Common myeloid progenitor, CD34-positive (primary cell): ENCODE measurements at regions not wholly inside any gene's neighbourhood (a gene's known extent, or its start where the extent isn't known, plus 50 kb on each side); places are given as distances from the start of the nearest gene placed in this dataset.
"Not testable (repeated sequence)": the region's sequence is repeated elsewhere in the genome, so short reads cannot be mapped to it uniquely, and the experiment has no call there.

Experiments
- CTCF ChIA-PET: fragments of 350-600 bp; sonication (Branson Sonifier 250); formaldehyde crosslinking; loops from one replicate; lab custom pipeline; 2021; ENCODE audit warnings: antibody characterized with exemption; lab: Charles Lee
- POLR2A ChIA-PET: fragments of 350-600 bp; sonication (Branson Sonifier 250); formaldehyde crosslinking; loops from one replicate; lab custom pipeline; 2021; ENCODE audit warnings: antibody characterized with exemption; lab: Charles Lee
- DNase-seq, 3 donors: peaks; one replicate each; pipeline versions ENCODE4 v3.0.0 to v3.0.0-alpha.2; 2013
- H3K27ac ChIP-seq, 2 experiments: 1 replicate in 1 of 2; 2 replicates in 1 of 2; pipeline ENCODE4 v1.7.0; 2013; ENCODE audit warnings: inconsistent platforms in 2 of 2, low read length in 2 of 2, mild to moderate bottlenecking in 2 of 2, low read depth in 1 of 2, moderate library complexity in 1 of 2; ENCODE audit not compliant: severe bottlenecking in 2 of 2, insufficient read depth in 1 of 2, poor library complexity in 1 of 2
- H3K27me3 ChIP-seq, 5 experiments: replicated peaks in 2 of 5; 1 replicate in 3 of 5; 2 replicates in 2 of 5; pipeline versions ENCODE4 v1.6.1 to v1.7.0; 2013; ENCODE audit warnings: low read length in 4 of 5, mild to moderate bottlenecking in 2 of 5, moderate library complexity in 2 of 5, inconsistent platforms in 1 of 5; ENCODE audit not compliant: insufficient read depth in 5 of 5, control insufficient read depth in 4 of 5
- H3K36me3 ChIP-seq, 4 experiments: 1 replicate in 2 of 4; 2 replicates in 2 of 4; pipeline versions ENCODE4 v1.6.1 to v1.7.0; 2013; ENCODE audit warnings: low read length in 3 of 4, control low read depth in 1 of 4, mild to moderate bottlenecking in 1 of 4; ENCODE audit not compliant: control insufficient read depth in 4 of 4, insufficient read depth in 4 of 4
- H3K4me1 ChIP-seq, 4 experiments: 1 replicate in 3 of 4; 2 replicates in 1 of 4; pipeline versions ENCODE4 v1.6.1 to v1.7.1; 2013; ENCODE audit warnings: low read length in 3 of 4, mild to moderate bottlenecking in 3 of 4, control low read depth in 1 of 4, inconsistent platforms in 1 of 4, moderate library complexity in 1 of 4; ENCODE audit not compliant: control insufficient read depth in 4 of 4, insufficient read depth in 4 of 4; ENCODE audit errors: control extremely low read depth in 1 of 4
- H3K4me3 ChIP-seq, 7 experiments: 1 replicate in 4 of 7; 2 replicates in 3 of 7; pipeline versions ENCODE4 v1.5.1 to v1.7.0; 2013; ENCODE audit warnings: mild to moderate bottlenecking in 7 of 7, low read length in 6 of 7, moderate library complexity in 6 of 7, inconsistent platforms in 2 of 7, low read depth in 2 of 7, control low read depth in 1 of 7; ENCODE audit not compliant: insufficient read depth in 4 of 7, control insufficient read depth in 1 of 7; ENCODE audit errors: extremely low read depth in 1 of 7
- H3K9me3 ChIP-seq, 5 experiments: 1 replicate in 4 of 5; 2 replicates in 1 of 5; pipeline versions ENCODE4 v1.6.1 to v1.7.1; 2013; ENCODE audit warnings: low read length in 4 of 5, mild to moderate bottlenecking in 2 of 5, inconsistent platforms in 1 of 5, low read depth in 1 of 5, moderate library complexity in 1 of 5; ENCODE audit not compliant: control insufficient read depth in 4 of 5, insufficient read depth in 2 of 5; ENCODE audit errors: control extremely low read depth in 1 of 5
- WGBS: methylation state at CpG from one replicate; pipeline ENCODE4 v1.1.5; 2013; ENCODE audit not compliant: insufficient coverage; 5-methylcytosine and 5-hydroxymethylcytosine counted together

GRCh38 chr1:199242147-199242546 lies 603.3 kb downstream of the PTPRC start:
- peaks cover 0 to 9% (median 3%) of the 10 kb centered on the region in 4 experiments for H3K4me1 ChIP-seq
- H3K4me3 ChIP-seq = no peak overlapping the region
- ChIA-PET POLR2A (interaction anchor here (0.5 to 0.7 kb wide), 2 partner anchors 347 to 461 kb away, joined by 3 to 4 read pairs; no protein-coding TSS in a partner anchor), CTCF (interaction anchor here (0.9 to 2.7 kb wide), 6 partner anchors 10 to 486 kb away, joined by 3 to 8 read pairs (median 5); no protein-coding TSS in a partner anchor)
- H3K27ac ChIP-seq = no peak overlapping the region
- peak in 2 of 3 donors; percentile 36 to 49 for DNase-seq
- H3K36me3 ChIP-seq = no peaks in the 10 kb centered on the region
- WGBS = 72% methylated on average over 2 of the region's 2 CpGs
- no peaks in the 10 kb centered on the region for H3K27me3 ChIP-seq
- peaks cover 0 to 4% (median 0%) of the 10 kb centered on the region in 5 experiments for H3K9me3 ChIP-seq

- Histone ChIP-seq H3K36me3 (no peaks in the 10 kb centered on the region), H3K4me3 (no peak overlapping the region), H3K4me1 (peaks cover 0 to 9% (median 3%) of the 10 kb centered on the region in 4 experiments), H3K27me3 (no peaks in the 10 kb centered on the region), H3K9me3 (peaks cover 0 to 3% (median 0%) of the 10 kb centered on the region in 5 experiments), H3K27ac (no peak overlapping the region)
- 93% methylated on average over 2 of the region's 2 CpGs for WGBS
- ChIA-PET POLR2A (no interaction called here), CTCF (interaction anchor here (1.2 to 2.7 kb wide), 5 partner anchors 9 to 486 kb away, joined by 4 to 8 read pairs (median 6); no protein-coding TSS in a partner anchor)
- no peak for DNase-seq
Observed at GRCh38 chr1:199242601-199243000, 603.8 kb downstream of the PTPRC start.

- Histone ChIP-seq H3K36me3 (no peaks in the 10 kb centered on the region), H3K4me3 (no peak overlapping the region), H3K27me3 (no peaks in the 10 kb centered on the region), H3K4me1 (peaks cover 0 to 9% (median 3%) of the 10 kb centered on the region in 4 experiments), H3K27ac (no peak overlapping the region), H3K9me3 (no peaks in the 10 kb centered on the region)
- ChIA-PET POLR2A (no interaction called here), CTCF (interaction anchor here (0.6 to 2.7 kb wide), 13 partner anchors 8 to 488 kb away, joined by 3 to 8 read pairs (median 4); no protein-coding TSS in a partner anchor)
- DNase-seq = peak; percentile 39 to 68 (median 64)
- WGBS = 90% methylated on average over 10 of the region's 11 CpGs
Observed at GRCh38 chr1:199243423-199244061, 604.7 kb downstream of the PTPRC start.

GRCh38 chr1:199245946-199246345 lies 607.1 kb downstream of the PTPRC start:
- no peaks in the 10 kb centered on the region for H3K9me3 ChIP-seq
- no peaks in the 10 kb centered on the region for H3K27me3 ChIP-seq
- ChIA-PET POLR2A (interaction anchor here (0.6 kb wide), 1 partner anchor 261 kb away, joined by 3 read pairs; no protein-coding TSS in a partner anchor), CTCF (no interaction called here)
- H3K4me1 ChIP-seq = peaks cover 0 to 9% (median 3%) of the 10 kb centered on the region in 4 experiments
- DNase-seq = no peak
- 100% methylated on average over 1 of the region's 3 CpGs for WGBS
- H3K4me3 ChIP-seq = no peak overlapping the region
- H3K36me3 ChIP-seq = no peaks in the 10 kb centered on the region
- no peak overlapping the region for H3K27ac ChIP-seq

DNA sequence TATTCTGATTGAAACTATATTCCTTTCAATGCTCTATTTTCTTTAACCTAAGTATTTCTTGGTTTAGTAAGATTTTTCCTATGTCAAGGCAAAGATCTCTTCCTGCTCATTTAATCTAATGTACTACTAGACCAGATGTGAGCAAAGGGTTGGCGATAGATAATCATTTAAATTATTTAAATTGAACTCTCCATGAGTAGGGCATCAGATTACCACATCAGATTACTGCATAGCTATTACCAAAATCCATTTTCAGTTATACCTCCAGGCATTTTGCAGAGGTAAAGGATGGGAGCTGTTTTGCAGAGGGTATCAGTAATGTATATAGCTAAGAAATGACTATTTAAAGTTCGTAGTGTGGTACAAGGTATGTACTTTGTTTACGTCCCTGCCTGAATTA lies 607.9 kb downstream of the PTPRC start:
- CTCF ChIA-PET = interaction anchor here (0.8 kb wide), 1 partner anchor 477 kb away, joined by 3 read pairs; no protein-coding TSS in a partner anchor

DNA sequence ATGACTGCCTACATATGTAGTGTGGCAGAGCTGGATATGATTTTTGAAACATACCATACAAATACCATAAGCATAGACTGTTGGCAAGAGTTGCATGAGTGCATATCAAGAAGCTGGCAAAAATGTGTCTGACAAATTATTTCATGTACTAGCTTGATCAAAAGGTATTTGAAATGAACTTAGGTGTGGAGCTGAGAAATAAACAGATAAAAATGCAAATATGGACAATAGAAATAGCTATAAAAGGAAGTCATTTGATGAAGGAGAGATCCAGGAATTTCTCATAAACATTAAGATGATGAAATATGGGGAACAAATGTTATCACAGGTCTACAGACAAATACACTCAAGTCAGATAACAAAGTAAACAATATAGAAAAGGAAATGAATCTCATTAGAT lies 609.1 kb downstream of the PTPRC start:
- Histone ChIP-seq H3K4me1 (peaks cover 0 to 2% (median 0%) of the 10 kb centered on the region in 4 experiments), H3K27ac (no peak overlapping the region), H3K9me3 (no peaks in the 10 kb centered on the region), H3K27me3 (no peaks in the 10 kb centered on the region), H3K4me3 (no peak overlapping the region), H3K36me3 (no peaks in the 10 kb centered on the region)
- CTCF ChIA-PET = no interaction called here
- POLR2A ChIA-PET = no interaction called here
- DNase-seq = no peak

More for the DNA sequence above, 607.9 kb downstream of the PTPRC start:
- H3K36me3 ChIP-seq = no peaks in the 10 kb centered on the region
- H3K27me3 ChIP-seq = no peaks in the 10 kb centered on the region
- POLR2A ChIA-PET = interaction anchor here (0.6 kb wide), 1 partner anchor 262 kb away, joined by 3 read pairs; no protein-coding TSS in a partner anchor
- no peaks in the 10 kb centered on the region for H3K9me3 ChIP-seq
- H3K4me1 ChIP-seq = peaks cover 0 to 9% (median 3%) of the 10 kb centered on the region in 4 experiments
- H3K4me3 ChIP-seq = no peak overlapping the region
- WGBS = no CpG with 5 or more reads among the region's 3 CpGs
- no peak overlapping the region for H3K27ac ChIP-seq
- no peak for DNase-seq

- no CpG with 5 or more reads among the region's 1 CpG for WGBS
- H3K4me1 ChIP-seq, H3K36me3 ChIP-seq, CTCF ChIA-PET, H3K27me3 ChIP-seq, H3K27ac ChIP-seq, DNase-seq, POLR2A ChIA-PET, H3K4me3 ChIP-seq: not testable (repeated sequence)
- peaks cover 0 to 11% (median 1%) of the 10 kb centered on the region in 5 experiments for H3K9me3 ChIP-seq
Observed at GRCh38 chr1:199254040-199254439, 615.2 kb downstream of the PTPRC start.
